CD8-positive, alpha-beta memory T cell (primary cell): ENCODE measurements at regions not wholly inside any gene's neighbourhood (a gene's known extent, or its start where the extent isn't known, plus 50 kb on each side); places are given as distances from the start of the nearest gene placed in this dataset.

ENCODE experiments used
- CTCF ChIA-PET: fragments of 350-600 bp; sonication (Branson Sonifier 250); formaldehyde crosslinking; loops from one replicate; lab custom pipeline; 2021; ENCODE audit warnings: antibody characterized with exemption; lab: Charles Lee
- POLR2A ChIA-PET: fragments of 350-600 bp; sonication (Branson Sonifier 250); formaldehyde crosslinking; loops from one replicate; lab custom pipeline; 2021; ENCODE audit warnings: antibody characterized with exemption; lab: Charles Lee
- DNase-seq, 5 donors: peaks; one replicate each; pipeline versions ENCODE4 v3.0.0 to v3.0.0-alpha.2; 2020 to 2022; ENCODE audit warnings: mixed read lengths in 1 of 5
- H3K27ac ChIP-seq: one replicate; pipeline ENCODE4 v1.7.0; 2013; ENCODE audit warnings: low read depth, mild to moderate bottlenecking, low read length, moderate library complexity
- H3K27me3 ChIP-seq: 2 replicates; pipeline ENCODE4 v1.7.0; 2013; ENCODE audit warnings: low read length, mild to moderate bottlenecking; ENCODE audit not compliant: insufficient read depth, poor library complexity, severe bottlenecking
- H3K36me3 ChIP-seq: 2 replicates; pipeline ENCODE4 v1.7.0; 2013; ENCODE audit warnings: mild to moderate bottlenecking, low read length, moderate library complexity; ENCODE audit not compliant: insufficient read depth
- H3K4me1 ChIP-seq: 2 replicates; pipeline ENCODE4 v1.7.0; 2013; ENCODE audit warnings: mild to moderate bottlenecking, low read length, moderate library complexity; ENCODE audit not compliant: insufficient read depth
- H3K4me3 ChIP-seq: 2 replicates; pipeline ENCODE4 v1.7.0; 2013; ENCODE audit warnings: mild to moderate bottlenecking, low read length
- H3K9me3 ChIP-seq: 2 replicates; pipeline ENCODE4 v1.7.0; 2013; ENCODE audit warnings: mild to moderate bottlenecking, low read length
- H3K27ac Mint-ChIP-seq, 8 donors: one replicate each; pipeline ENCODE4 v1.8.0; 2020 to 2021; ENCODE audit warnings: mixed read lengths in 8 of 8, mild to moderate bottlenecking in 6 of 8, inconsistent platforms in 3 of 8, moderate library complexity in 3 of 8
- H3K27me3 Mint-ChIP-seq, 2 donors: one replicate each; pipeline ENCODE4 v1.8.0; 2020 to 2021; ENCODE audit warnings: mixed read lengths in 2 of 2, mild to moderate bottlenecking in 1 of 2, moderate library complexity in 1 of 2
- H3K36me3 Mint-ChIP-seq, 3 donors: one replicate each; pipeline ENCODE4 v1.8.0; 2020 to 2021; ENCODE audit warnings: mixed read lengths in 3 of 3, inconsistent platforms in 1 of 3, mild to moderate bottlenecking in 1 of 3
- H3K4me1 Mint-ChIP-seq, 3 donors: one replicate each; pipeline ENCODE4 v1.8.0; 2020 to 2021; ENCODE audit warnings: mixed read lengths in 3 of 3, inconsistent platforms in 1 of 3, mild to moderate bottlenecking in 1 of 3
- H3K4me3 Mint-ChIP-seq, 7 donors: one replicate each; pipeline ENCODE4 v1.8.0; 2020 to 2021; ENCODE audit warnings: mixed read lengths in 7 of 7, mild to moderate bottlenecking in 6 of 7, moderate library complexity in 4 of 7, inconsistent platforms in 2 of 7
- H3K9me3 Mint-ChIP-seq, 5 donors: one replicate each; pipeline ENCODE4 v1.8.0; 2020 to 2022; ENCODE audit warnings: mixed read lengths in 5 of 5, mild to moderate bottlenecking in 3 of 5, moderate library complexity in 2 of 5, inconsistent platforms in 1 of 5

DNA sequence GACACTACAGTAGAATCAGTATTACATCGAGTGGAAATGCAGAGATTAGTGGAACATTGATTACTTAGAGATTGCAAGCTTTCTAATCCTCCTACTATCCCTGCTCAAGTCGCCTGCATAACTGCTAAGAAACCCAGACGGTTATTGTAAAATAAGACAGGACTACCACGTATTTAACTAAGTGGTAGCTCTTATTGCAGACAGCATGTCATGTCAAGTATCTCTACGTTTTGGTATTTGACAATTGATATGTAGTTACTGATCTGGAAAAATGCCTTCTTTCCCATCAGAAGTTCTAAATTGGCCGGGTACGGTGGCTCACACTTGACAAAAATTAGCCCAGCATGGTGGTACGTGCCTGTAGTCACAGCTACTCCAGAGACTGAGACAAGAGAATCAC is 404.1 kb downstream of the CBLN2 start:
- Mint-ChIP-seq H3K27me3 (no peaks in the 10 kb centered on the region), H3K36me3 (no peaks in the 10 kb centered on the region), H3K4me1 (no peaks in the 10 kb centered on the region), H3K9me3 (peaks cover 4 to 13% (median 7%) of the 10 kb centered on the region in 5 donors), H3K27ac (no peak overlapping the region), H3K4me3 (no peak overlapping the region)
- no peak for DNase-seq
- no peaks in the 10 kb centered on the region for H3K9me3 ChIP-seq
- ChIA-PET CTCF (no interaction called here), POLR2A (no interaction called here)
- no peaks in the 10 kb centered on the region for H3K27me3 ChIP-seq
- no peak overlapping the region for H3K4me3 ChIP-seq
- no peak overlapping the region for H3K27ac ChIP-seq
- no peaks in the 10 kb centered on the region for H3K4me1 ChIP-seq
- no peaks in the 10 kb centered on the region for H3K36me3 ChIP-seq

DNA sequence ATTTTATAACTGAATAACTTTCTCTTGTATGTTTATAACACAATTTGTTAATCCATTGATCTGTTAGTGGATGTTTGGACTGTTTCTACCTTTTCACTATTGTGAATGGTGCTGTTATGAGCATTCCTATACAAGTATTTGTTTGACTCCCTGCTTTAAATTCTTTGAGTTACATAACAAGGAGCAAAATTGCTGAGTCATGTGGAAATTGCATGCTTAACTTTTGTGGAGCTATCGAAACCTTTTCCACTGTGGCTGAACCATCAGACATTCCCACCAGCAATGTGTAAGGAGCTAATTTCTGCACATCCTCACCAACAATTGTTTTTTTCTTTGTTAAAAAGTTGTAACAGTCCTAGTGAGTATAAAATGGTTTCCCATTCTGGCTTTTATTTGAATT is 415.5 kb downstream of the CBLN2 start:
- Histone ChIP-seq H3K4me3 (no peak overlapping the region), H3K4me1 (no peaks in the 10 kb centered on the region), H3K27me3 (no peaks in the 10 kb centered on the region), H3K9me3 (no peaks in the 10 kb centered on the region), H3K27ac (no peak overlapping the region), H3K36me3 (no peaks in the 10 kb centered on the region)
- POLR2A ChIA-PET: no interaction called here
- no peak overlapping the region for H3K4me3 Mint-ChIP-seq
- H3K27me3 Mint-ChIP-seq: no peaks in the 10 kb centered on the region
- no peaks in the 10 kb centered on the region for H3K4me1 Mint-ChIP-seq
- H3K36me3 Mint-ChIP-seq: no peaks in the 10 kb centered on the region
- no peak for DNase-seq
- H3K27ac Mint-ChIP-seq: no peak overlapping the region
- peaks cover 5 to 25% (median 7%) of the 10 kb centered on the region in 5 donors for H3K9me3 Mint-ChIP-seq
- CTCF ChIA-PET: no interaction called here

GRCh38 chr18:72122103-72122502 is 422.0 kb downstream of the CBLN2 start:
- Histone ChIP-seq H3K36me3 (no peaks in the 10 kb centered on the region), H3K9me3 (no peaks in the 10 kb centered on the region), H3K27ac (no peak overlapping the region), H3K4me1 (no peaks in the 10 kb centered on the region), H3K4me3 (no peak overlapping the region), H3K27me3 (no peaks in the 10 kb centered on the region)
- peaks cover 5 to 9% (median 9%) of the 10 kb centered on the region in 5 donors for H3K9me3 Mint-ChIP-seq
- ChIA-PET CTCF (no interaction called here), POLR2A (no interaction called here)
- H3K4me3 Mint-ChIP-seq: no peak overlapping the region
- DNase-seq: no peak
- H3K36me3 Mint-ChIP-seq: no peaks in the 10 kb centered on the region
- H3K4me1 Mint-ChIP-seq: no peaks in the 10 kb centered on the region
- H3K27ac Mint-ChIP-seq: no peak overlapping the region
- no peaks in the 10 kb centered on the region for H3K27me3 Mint-ChIP-seq

- H3K27me3 ChIP-seq: no peaks in the 10 kb centered on the region
- H3K9me3 Mint-ChIP-seq: peaks cover 7 to 13% (median 12%) of the 10 kb centered on the region in 5 donors
- H3K27ac Mint-ChIP-seq: no peak overlapping the region
Observed at GRCh38 chr18:72119082-72119481, 425.1 kb downstream of the CBLN2 start.

GRCh38 chr18:72114801-72115594 is 429.1 kb downstream of the CBLN2 start:
- H3K4me3 Mint-ChIP-seq: no peak overlapping the region
- no peak overlapping the region for H3K27ac ChIP-seq
- H3K27ac Mint-ChIP-seq: no peak overlapping the region
- POLR2A ChIA-PET: no interaction called here
- no peaks in the 10 kb centered on the region for H3K27me3 Mint-ChIP-seq
- no peak for DNase-seq
- no peaks in the 10 kb centered on the region for H3K9me3 ChIP-seq
- CTCF ChIA-PET: no interaction called here
- H3K4me1 Mint-ChIP-seq: no peaks in the 10 kb centered on the region
- H3K36me3 Mint-ChIP-seq: no peaks in the 10 kb centered on the region
- no peak overlapping the region for H3K4me3 ChIP-seq
- H3K4me1 ChIP-seq: no peaks in the 10 kb centered on the region
- H3K36me3 ChIP-seq: no peaks in the 10 kb centered on the region
- peaks cover 7 to 18% (median 16%) of the 10 kb centered on the region in 5 donors for H3K9me3 Mint-ChIP-seq
- no peaks in the 10 kb centered on the region for H3K27me3 ChIP-seq

More at GRCh38 chr18:72119082-72119481, 425.1 kb downstream of the CBLN2 start:
- Histone ChIP-seq H3K27ac (no peak overlapping the region), H3K9me3 (no peaks in the 10 kb centered on the region), H3K4me1 (no peaks in the 10 kb centered on the region), H3K4me3 (no peak overlapping the region), H3K36me3 (no peaks in the 10 kb centered on the region)
- no peaks in the 10 kb centered on the region for H3K4me1 Mint-ChIP-seq
- ChIA-PET CTCF (no interaction called here), POLR2A (no interaction called here)
- no peaks in the 10 kb centered on the region for H3K36me3 Mint-ChIP-seq
- no peaks in the 10 kb centered on the region for H3K27me3 Mint-ChIP-seq
- no peak for DNase-seq
- no peak overlapping the region for H3K4me3 Mint-ChIP-seq

DNA sequence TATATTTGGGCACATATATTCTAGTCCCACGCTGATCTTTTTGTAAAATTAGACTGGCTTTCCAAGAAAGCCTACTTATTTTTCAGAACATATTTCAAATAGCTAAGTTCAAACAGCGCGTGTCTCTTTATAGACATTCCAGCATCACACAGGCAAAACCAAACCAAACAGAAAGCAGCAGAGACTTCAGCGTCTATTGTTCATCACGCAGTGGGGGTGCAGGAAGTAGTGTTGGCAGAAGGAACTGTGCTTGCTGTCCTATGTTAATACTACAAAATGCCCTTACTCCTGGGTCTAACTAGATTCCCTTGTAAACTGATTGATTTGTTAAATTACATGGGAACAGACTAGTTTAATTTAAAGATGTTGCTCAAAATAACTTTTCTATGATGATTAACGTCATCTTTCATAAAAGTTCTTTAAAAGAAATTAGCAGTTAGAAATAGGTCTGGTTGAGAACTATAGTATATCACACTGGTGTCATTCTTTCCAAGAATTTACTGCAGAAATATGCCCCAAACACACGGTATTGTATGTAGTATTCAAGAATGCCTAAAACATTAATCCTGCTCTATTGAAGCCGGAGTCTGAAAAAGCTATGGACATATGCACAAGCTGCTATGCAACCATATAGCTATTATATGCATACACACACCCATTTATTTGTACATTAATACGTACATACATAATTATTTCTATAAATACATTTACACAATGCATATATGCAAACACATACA is 436.3 kb downstream of the CBLN2 start:
- H3K4me3 ChIP-seq: no peak overlapping the region
- Mint-ChIP-seq H3K9me3 (peaks cover 5 to 29% (median 6%) of the 10 kb centered on the region in 5 donors), H3K27ac (no peak overlapping the region), H3K4me1 (no peaks in the 10 kb centered on the region), H3K27me3 (no peaks in the 10 kb centered on the region), H3K36me3 (no peaks in the 10 kb centered on the region), H3K4me3 (no peak overlapping the region)
- CTCF ChIA-PET: no interaction called here
- no peaks in the 10 kb centered on the region for H3K4me1 ChIP-seq
- POLR2A ChIA-PET: no interaction called here
- H3K27ac ChIP-seq: no peak overlapping the region
- H3K27me3 ChIP-seq: no peaks in the 10 kb centered on the region
- no peaks in the 10 kb centered on the region for H3K36me3 ChIP-seq
- no peaks in the 10 kb centered on the region for H3K9me3 ChIP-seq
- DNase-seq: no peak

DNA sequence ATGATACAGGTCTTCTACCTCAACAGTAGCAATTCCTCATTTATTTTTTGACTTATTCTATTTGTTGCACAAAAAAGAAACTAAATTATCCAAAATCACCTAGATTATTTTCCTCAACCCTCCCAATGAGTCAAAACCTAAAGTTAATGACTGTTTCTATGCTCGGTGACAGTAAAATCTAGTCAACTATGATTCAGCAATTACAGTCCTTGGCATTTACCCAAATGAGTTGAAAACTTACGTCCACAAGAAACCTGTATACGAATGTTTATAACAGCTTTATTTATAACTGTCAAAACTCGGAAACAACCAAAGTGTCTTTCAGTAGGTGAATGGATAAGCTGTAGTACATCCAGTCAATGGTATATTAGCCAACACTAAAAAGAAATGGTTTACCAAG is 439.3 kb downstream of the CBLN2 start:
- no peak for DNase-seq
- no peaks in the 10 kb centered on the region for H3K27me3 ChIP-seq
- no peaks in the 10 kb centered on the region for H3K9me3 ChIP-seq
- H3K4me1 ChIP-seq: no peaks in the 10 kb centered on the region
- ChIA-PET CTCF (no interaction called here), POLR2A (no interaction called here)
- H3K4me3 ChIP-seq: no peak overlapping the region
- H3K36me3 Mint-ChIP-seq: no peaks in the 10 kb centered on the region
- H3K4me3 Mint-ChIP-seq: no peak overlapping the region
- H3K27me3 Mint-ChIP-seq: no peaks in the 10 kb centered on the region
- peaks cover 1 to 28% (median 8%) of the 10 kb centered on the region in 5 donors for H3K9me3 Mint-ChIP-seq
- no peak overlapping the region for H3K27ac Mint-ChIP-seq
- no peaks in the 10 kb centered on the region for H3K4me1 Mint-ChIP-seq
- no peak overlapping the region for H3K27ac ChIP-seq
- H3K36me3 ChIP-seq: no peaks in the 10 kb centered on the region

GRCh38 chr18:72102412-72102811 is 441.7 kb downstream of the CBLN2 start:
- DNase-seq: no peak
- Mint-ChIP-seq H3K4me3 (no peak overlapping the region), H3K27ac (no peak overlapping the region), H3K36me3 (no peaks in the 10 kb centered on the region), H3K27me3 (peaks cover 0 to 2% of the 10 kb centered on the region in 2 donors), H3K4me1 (no peaks in the 10 kb centered on the region), H3K9me3 (peaks cover 1 to 21% (median 7%) of the 10 kb centered on the region in 5 donors)
- CTCF ChIA-PET: no interaction called here
- H3K27me3 ChIP-seq: no peaks in the 10 kb centered on the region
- no peaks in the 10 kb centered on the region for H3K9me3 ChIP-seq
- no peak overlapping the region for H3K4me3 ChIP-seq
- POLR2A ChIA-PET: no interaction called here
- H3K4me1 ChIP-seq: no peaks in the 10 kb centered on the region
- no peaks in the 10 kb centered on the region for H3K36me3 ChIP-seq
- H3K27ac ChIP-seq: no peak overlapping the region
